ENCODE measurements at regions not wholly inside any gene's neighbourhood (a gene's known extent, or its start where the extent isn't known, plus 50 kb on each side); places are given as distances from the start of the nearest gene placed in this dataset.
A peak's percentile ranks its signal among the peaks of the same experiment; 100 is the strongest.

- no peak overlapping the region for H3K4me3 ChIP-seq
- no peaks in the 10 kb centered on the region for H3K27me3 ChIP-seq (ENCODE audit: low read depth)
- H3K36me3 ChIP-seq (replicated peaks) = no peaks in the 10 kb centered on the region
- no peak for DNase-seq (ENCODE audit: low spot score in 2 of 2)
- no peaks in the 10 kb centered on the region for H3K9me3 ChIP-seq
- in situ Hi-C loops (cut with MboI; ENCODE audit: low sequenced_read_pairs) = no loop called here
- no peaks in the 10 kb centered on the region for H3K4me1 ChIP-seq
Measured at GRCh38 chr12:65517656-65518210, 239.2 kb downstream of the MSRB3 start.

DNA sequence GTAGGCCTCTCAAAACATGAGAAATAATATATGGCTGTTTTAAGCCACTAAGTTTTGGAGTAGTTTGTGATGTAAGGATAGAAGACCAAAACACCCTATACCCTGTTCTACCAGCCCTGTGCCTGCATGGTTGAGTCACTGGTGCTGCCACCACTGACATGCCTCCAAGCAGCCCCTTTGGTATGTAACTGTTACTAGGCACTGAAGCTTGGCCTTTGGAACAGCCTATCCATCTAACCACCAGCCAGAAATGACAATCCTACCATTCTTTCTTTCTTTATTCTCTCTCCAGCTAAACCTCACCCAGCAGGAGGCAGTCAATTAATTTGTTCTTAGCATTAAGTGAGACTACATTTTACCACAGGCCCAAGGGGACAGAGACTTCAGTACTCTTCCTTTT is 240.3 kb downstream of the MSRB3 start:
- H3K36me3 ChIP-seq (replicated peaks) = no peaks in the 10 kb centered on the region
- H3K4me3 ChIP-seq = no peak overlapping the region
- DNase-seq (ENCODE audit: low spot score in 2 of 2) = no peak
- H3K9me3 ChIP-seq = no peaks in the 10 kb centered on the region
- H3K27me3 ChIP-seq (ENCODE audit: low read depth) = no peaks in the 10 kb centered on the region
- in situ Hi-C loops (cut with MboI; ENCODE audit: low sequenced_read_pairs) = no loop called here
- no peaks in the 10 kb centered on the region for H3K4me1 ChIP-seq

DNA sequence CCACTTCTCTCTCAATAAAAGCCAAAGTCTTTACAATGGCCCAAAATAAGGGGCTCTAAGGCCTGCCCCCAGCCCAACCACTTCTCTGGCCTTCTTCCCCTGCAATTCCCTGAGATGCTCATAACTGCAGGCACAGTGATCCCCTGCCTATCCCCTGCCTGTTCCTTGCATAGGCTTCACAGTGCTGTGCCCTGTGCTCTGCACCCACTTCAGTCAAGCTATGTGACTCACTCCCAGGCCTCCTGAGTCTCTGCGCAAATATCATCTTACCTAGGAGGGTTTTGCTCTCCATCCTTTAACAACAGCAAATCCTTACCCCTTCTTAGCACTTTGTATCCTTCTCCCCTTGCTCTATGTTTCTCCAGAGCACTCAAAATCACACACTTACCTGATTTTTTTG is 242.2 kb downstream of the MSRB3 start:
- in situ Hi-C loops (cut with MboI; ENCODE audit: low sequenced_read_pairs) = no loop called here
- no peaks in the 10 kb centered on the region for H3K4me1 ChIP-seq
- no peak overlapping the region for H3K4me3 ChIP-seq
- no peaks in the 10 kb centered on the region for H3K36me3 ChIP-seq (replicated peaks)
- H3K27me3 ChIP-seq (ENCODE audit: low read depth) = no peaks in the 10 kb centered on the region
- H3K9me3 ChIP-seq = no peaks in the 10 kb centered on the region
- no peak for DNase-seq (ENCODE audit: low spot score in 2 of 2)

DNA sequence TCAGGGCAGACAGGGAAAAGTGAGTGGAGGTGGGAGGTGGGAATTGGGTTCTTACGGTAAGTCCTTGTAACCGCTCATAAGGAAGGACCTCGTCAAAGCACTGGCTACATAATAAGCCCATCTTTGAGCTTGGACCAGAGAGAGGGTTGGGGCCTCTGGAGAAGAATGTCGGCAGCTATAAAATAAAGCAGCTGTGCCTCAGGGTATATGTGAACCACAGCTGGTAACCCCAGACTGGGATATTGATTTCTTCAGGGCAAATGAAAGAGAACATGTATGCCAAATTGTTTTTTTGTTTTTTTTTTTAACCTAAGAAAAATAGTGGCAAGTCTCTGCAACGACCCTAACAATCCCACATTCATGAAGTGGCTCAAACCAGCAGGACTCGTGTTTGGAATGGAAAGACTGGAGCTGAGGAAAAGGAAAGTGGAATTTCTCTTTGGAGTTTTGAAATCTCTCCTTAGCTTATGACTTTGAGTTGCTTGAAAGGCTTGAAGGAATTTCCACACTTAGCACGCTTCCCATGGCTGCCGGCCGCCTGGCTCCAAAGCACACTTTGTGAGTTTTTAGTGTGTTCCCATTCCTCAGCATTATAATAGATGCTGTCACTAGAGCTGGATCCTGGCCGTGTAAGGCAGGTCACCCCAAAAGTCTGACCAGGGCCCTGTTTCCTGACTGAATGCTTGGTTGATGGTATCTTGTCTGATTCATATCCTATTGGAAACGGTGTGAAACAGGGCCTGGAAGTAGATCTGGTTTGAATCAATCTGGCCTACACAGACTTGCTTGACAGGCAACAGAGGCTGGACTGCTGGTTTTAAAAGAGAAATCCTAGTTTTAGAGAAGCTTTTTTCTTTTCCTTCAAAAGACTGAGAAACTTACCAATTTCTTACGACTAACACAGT is 244.7 kb downstream of the MSRB3 start:
- in situ Hi-C loops (cut with MboI; ENCODE audit: low sequenced_read_pairs) = no loop called here
- no peak for DNase-seq (ENCODE audit: low spot score in 2 of 2)
- Histone ChIP-seq H3K27me3 (ENCODE audit: low read depth) (no peaks in the 10 kb centered on the region), H3K9me3 (no peaks in the 10 kb centered on the region), H3K4me3 (no peak overlapping the region), H3K36me3 (replicated peaks) (no peaks in the 10 kb centered on the region), H3K4me1 (no peaks in the 10 kb centered on the region)

GRCh38 chr12:65524666-65525065 is 246.2 kb downstream of the MSRB3 start:
- no peak for DNase-seq (ENCODE audit: low spot score in 2 of 2)
- in situ Hi-C loops (cut with MboI; ENCODE audit: low sequenced_read_pairs) = no loop called here
- H3K4me1 ChIP-seq = no peaks in the 10 kb centered on the region
- H3K9me3 ChIP-seq = no peaks in the 10 kb centered on the region
- H3K27me3 ChIP-seq (ENCODE audit: low read depth) = no peaks in the 10 kb centered on the region
- H3K36me3 ChIP-seq (replicated peaks) = no peaks in the 10 kb centered on the region
- H3K4me3 ChIP-seq = no peak overlapping the region

DNA sequence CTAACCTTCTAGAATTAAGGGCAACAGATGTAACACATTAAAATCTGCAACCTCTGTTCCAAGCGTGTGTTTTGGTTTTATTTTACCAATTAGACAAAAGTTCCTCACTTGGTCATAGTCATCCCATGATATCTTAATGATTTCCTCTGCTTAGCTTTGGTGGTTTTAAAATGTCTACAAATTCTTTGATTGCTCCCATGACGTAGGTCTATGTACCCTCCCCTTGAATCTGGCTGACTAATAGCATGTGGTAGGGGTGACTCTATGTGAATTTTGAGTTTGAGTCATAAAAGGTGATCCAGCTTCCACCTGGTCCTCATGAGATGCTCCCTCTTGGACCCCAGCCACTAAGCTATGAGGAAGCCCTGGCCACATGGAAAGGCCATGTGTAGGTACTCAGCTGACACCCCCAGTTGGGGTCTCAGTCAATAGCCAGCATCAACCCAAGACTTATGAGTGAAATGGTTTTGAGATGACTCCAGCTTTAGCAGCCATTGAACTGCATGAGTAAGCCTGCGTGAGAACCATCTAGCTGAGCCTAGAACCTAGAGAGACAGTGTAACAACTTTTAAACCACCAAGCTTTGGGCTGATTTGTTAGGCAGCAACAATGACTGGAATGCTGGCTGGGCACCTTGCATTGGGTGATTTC is 247.1 kb downstream of the MSRB3 start:
- Histone ChIP-seq H3K9me3 (no peaks in the 10 kb centered on the region), H3K27me3 (ENCODE audit: low read depth) (no peaks in the 10 kb centered on the region), H3K4me1 (no peaks in the 10 kb centered on the region), H3K4me3 (no peak overlapping the region), H3K36me3 (replicated peaks) (no peaks in the 10 kb centered on the region)
- DNase-seq (ENCODE audit: low spot score in 2 of 2) = no peak
- in situ Hi-C loops (cut with MboI; ENCODE audit: low sequenced_read_pairs) = no loop called here

- Histone ChIP-seq H3K4me3 (no peak overlapping the region), H3K27me3 (ENCODE audit: low read depth) (no peaks in the 10 kb centered on the region)
Measured at GRCh38 chr12:65526311-65526710, 247.8 kb downstream of the MSRB3 start.

DNA sequence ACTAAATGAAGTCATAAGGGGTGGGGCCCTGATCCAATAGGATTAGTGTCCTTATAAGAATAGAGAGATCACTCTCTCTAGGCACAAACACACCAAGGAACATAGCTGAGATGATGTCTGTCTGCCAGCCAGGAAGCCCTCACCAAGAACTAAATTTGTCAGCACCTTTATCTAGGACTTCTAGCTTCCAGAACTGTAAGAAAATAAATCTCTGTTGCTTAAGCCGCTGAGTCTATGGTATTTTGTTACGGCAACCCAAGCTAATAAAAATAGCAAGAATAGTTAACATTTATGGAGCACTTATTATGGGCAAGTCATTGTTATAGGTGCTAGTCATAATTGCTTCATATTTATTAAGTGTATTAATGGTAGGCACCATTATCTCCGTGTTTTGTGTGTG is 249.6 kb downstream of the MSRB3 start:
- H3K36me3 ChIP-seq (replicated peaks) = no peaks in the 10 kb centered on the region
- H3K4me1 ChIP-seq = no peaks in the 10 kb centered on the region
- DNase-seq (ENCODE audit: low spot score in 2 of 2) = no peak
- no peaks in the 10 kb centered on the region for H3K27me3 ChIP-seq (ENCODE audit: low read depth)
- no peak overlapping the region for H3K4me3 ChIP-seq
- H3K9me3 ChIP-seq = no peaks in the 10 kb centered on the region
- in situ Hi-C loops (cut with MboI; ENCODE audit: low sequenced_read_pairs) = no loop called here

More at GRCh38 chr12:65526311-65526710, 247.8 kb downstream of the MSRB3 start:
- no peaks in the 10 kb centered on the region for H3K9me3 ChIP-seq
- DNase-seq (ENCODE audit: low spot score in 2 of 2) = no peak
- H3K36me3 ChIP-seq (replicated peaks) = no peaks in the 10 kb centered on the region
- in situ Hi-C loops (cut with MboI; ENCODE audit: low sequenced_read_pairs) = no loop called here
- H3K4me1 ChIP-seq = no peaks in the 10 kb centered on the region

DNA sequence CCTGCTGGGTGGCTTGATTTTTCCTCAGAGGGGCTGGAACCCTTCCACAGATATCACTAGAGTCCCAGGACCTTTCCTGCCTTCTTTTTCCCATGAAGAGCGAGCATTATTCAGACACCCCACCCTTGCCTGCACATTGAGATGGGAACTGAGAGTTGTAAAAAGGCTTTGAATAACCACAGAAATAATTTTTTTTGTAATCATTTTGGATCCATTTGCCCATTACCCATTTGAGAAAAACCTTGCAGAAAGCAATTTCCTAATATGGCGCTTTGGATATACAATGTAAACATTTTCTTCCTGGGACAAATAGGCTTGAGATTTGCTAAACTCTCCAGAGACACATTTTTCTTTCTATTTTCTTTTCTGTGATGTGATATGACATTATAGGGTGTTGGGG is 250.6 kb downstream of the MSRB3 start:
- H3K9me3 ChIP-seq = no peaks in the 10 kb centered on the region
- no peaks in the 10 kb centered on the region for H3K36me3 ChIP-seq (replicated peaks)
- H3K27me3 ChIP-seq (ENCODE audit: low read depth) = no peaks in the 10 kb centered on the region
- H3K4me1 ChIP-seq = no peaks in the 10 kb centered on the region
- DNase-seq (ENCODE audit: low spot score in 2 of 2) = no peak
- no peak overlapping the region for H3K4me3 ChIP-seq
- in situ Hi-C loops (cut with MboI; ENCODE audit: low sequenced_read_pairs) = no loop called here

DNA sequence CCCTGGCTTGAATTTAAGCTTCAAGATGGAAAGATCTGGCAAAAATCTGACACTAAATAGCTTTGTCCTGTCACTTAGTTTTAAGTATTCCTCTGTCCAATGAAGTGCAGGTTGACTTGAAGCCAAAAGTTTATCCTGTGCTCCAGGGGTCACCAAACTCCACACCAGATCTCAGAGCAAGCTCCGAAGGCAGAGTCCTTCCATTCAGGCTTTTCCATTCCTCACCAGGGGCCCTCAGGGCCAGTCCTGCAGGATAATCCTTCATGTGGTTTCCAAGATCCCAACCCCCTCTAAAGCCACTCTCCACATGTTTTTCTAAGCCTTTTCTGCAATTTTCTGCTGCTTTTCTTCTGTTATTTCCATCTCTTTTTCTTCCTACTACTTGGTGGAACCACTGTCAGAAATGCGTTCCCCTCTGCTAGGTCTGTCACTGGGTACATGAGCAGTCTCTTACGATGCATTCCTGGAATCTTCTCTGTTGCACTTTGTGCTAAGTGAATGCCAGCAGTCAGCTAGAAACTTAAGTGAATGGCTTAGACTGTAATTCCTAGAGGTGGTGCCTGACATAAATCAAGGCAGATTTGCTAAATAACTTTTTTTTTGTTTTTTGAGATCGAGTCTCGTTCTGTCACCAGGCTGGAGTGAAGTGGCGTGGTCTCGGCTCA is 251.4 kb downstream of the MSRB3 start:
- in situ Hi-C loops (cut with MboI; ENCODE audit: low sequenced_read_pairs) = no loop called here
- Histone ChIP-seq H3K36me3 (replicated peaks) (no peaks in the 10 kb centered on the region), H3K4me3 (no peak overlapping the region), H3K4me1 (no peaks in the 10 kb centered on the region), H3K9me3 (no peaks in the 10 kb centered on the region), H3K27me3 (ENCODE audit: low read depth) (no peaks in the 10 kb centered on the region)
- DNase-seq (ENCODE audit: low spot score in 2 of 2) = no peak

DNA sequence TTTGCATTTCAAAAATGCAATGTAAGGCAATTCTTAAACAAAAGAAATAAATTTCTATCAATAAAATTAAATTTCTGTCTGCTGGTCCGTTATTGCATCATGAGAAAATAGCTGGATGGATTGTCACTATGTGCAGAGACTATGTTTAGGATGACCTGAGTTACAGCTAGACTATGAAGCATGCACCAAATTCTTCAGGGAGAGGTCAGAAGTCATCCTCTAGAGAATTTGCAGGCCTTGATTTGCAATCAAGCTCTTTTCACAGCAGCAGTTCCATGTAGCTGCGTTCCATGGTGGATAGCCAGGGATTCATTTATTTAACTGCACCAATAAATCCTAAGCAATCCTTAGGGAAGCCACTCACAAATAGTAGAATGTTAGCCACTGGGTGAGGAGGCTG is 253.7 kb downstream of the MSRB3 start:
- Histone ChIP-seq H3K4me1 (no peaks in the 10 kb centered on the region), H3K9me3 (no peaks in the 10 kb centered on the region), H3K36me3 (replicated peaks) (no peaks in the 10 kb centered on the region), H3K27me3 (ENCODE audit: low read depth) (no peaks in the 10 kb centered on the region), H3K4me3 (no peak overlapping the region)
- in situ Hi-C loops (cut with MboI; ENCODE audit: low sequenced_read_pairs) = no loop called here
- no peak for DNase-seq (ENCODE audit: low spot score in 2 of 2)

DNA sequence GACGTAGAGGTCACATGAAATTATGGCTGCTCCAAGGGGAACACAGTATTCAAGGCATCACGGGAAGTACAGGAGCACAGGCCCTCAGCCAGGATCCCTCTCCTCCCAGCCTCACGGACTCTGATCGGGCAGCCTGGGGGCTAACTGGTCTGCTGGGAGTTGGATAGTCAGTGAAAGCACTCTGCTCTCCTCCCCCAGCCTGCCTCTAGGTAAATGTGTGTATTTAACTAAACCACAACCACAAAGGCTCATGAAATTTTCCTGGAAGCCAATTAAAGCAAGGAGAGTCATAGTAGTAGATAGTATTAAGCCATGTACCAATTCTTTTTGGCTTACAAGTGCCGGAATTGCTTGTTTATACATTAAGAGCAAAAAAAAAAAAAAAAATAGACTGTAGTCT is 254.3 kb downstream of the MSRB3 start:
- no peaks in the 10 kb centered on the region for H3K9me3 ChIP-seq
- H3K4me3 ChIP-seq = no peak overlapping the region
- H3K4me1 ChIP-seq = no peaks in the 10 kb centered on the region
- H3K36me3 ChIP-seq (replicated peaks) = no peaks in the 10 kb centered on the region
- in situ Hi-C loops (cut with MboI; ENCODE audit: low sequenced_read_pairs) = no loop called here
- no peaks in the 10 kb centered on the region for H3K27me3 ChIP-seq (ENCODE audit: low read depth)
- DNase-seq (ENCODE audit: low spot score in 2 of 2) = peak in 1 of 2 experiments; percentile 9

DNA sequence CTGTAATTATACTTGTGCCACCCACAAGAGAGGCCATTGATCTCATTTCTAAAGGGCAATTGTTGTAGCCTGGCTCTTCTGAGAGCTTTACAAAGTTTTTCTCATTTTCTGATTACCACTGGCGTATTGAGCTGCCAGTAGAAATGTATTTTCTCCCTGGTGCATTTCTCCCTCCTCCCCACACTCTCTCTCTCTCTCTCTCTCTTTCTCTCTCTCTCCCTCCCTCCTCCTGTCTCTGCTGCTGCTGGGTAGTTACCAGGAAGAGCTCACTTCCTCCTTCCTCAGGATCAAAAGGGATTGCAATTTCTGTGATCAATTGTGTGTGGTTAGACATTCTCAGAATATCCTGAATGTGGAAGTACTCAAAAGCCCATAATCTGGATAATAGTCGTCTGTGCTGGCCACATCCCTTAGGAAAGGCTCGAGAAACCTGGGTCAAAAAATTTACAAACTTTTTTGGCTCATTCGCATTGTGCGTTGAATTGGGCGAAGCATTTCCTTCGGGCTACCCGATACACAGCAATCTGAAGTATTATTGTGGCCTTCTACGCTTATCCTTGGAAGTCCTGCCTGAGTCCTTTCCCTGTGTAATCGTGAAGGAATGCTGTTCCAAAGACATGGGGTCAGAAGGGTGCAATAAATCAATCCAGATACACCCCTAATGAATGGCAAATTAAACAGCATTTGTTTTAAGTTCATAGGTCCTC is 254.8 kb downstream of the MSRB3 start:
- in situ Hi-C loops (cut with MboI; ENCODE audit: low sequenced_read_pairs) = no loop called here
- Histone ChIP-seq H3K4me1 (no peaks in the 10 kb centered on the region), H3K27me3 (ENCODE audit: low read depth) (no peaks in the 10 kb centered on the region), H3K36me3 (replicated peaks) (no peaks in the 10 kb centered on the region), H3K9me3 (no peaks in the 10 kb centered on the region), H3K4me3 (no peak overlapping the region)
- DNase-seq (ENCODE audit: low spot score in 2 of 2) = no peak
